Osteoblast (primary cell): ENCODE measurements at regions not wholly inside any gene's neighbourhood (a gene's known extent, or its start where the extent isn't known, plus 50 kb on each side); places are given as distances from the start of the nearest gene placed in this dataset.

Experiments
- DNase-seq: peaks from one replicate; pipeline ENCODE4 v3.0.0; 2011; ENCODE audit warnings: low spot score, mixed read lengths; ENCODE audit not compliant: insufficient read length; ENCODE audit errors: missing footprints
- H2AFZ ChIP-seq: 2 replicates; pipeline ENCODE4 v1.6.0; 2011; ENCODE audit warnings: mild to moderate bottlenecking, low read length
- H3K27ac ChIP-seq: 2 replicates; pipeline ENCODE4 v1.5.1; 2011; ENCODE audit warnings: mild to moderate bottlenecking, low read depth, low read length, moderate library complexity
- H3K27me3 ChIP-seq: 2 replicates; pipeline ENCODE4 v1.6.0; 2012; ENCODE audit warnings: mild to moderate bottlenecking, control low read depth, inconsistent platforms, low read length, moderate library complexity; ENCODE audit not compliant: insufficient read depth
- H3K36me3 ChIP-seq: 2 replicates; pipeline ENCODE4 v1.5.1; 2011; ENCODE audit warnings: mild to moderate bottlenecking, low read length, control low read depth, moderate library complexity; ENCODE audit not compliant: insufficient read depth
- H3K4me1 ChIP-seq: 2 replicates; pipeline ENCODE4 v1.5.1; 2011; ENCODE audit warnings: mild to moderate bottlenecking, low read length, control low read depth, moderate library complexity; ENCODE audit not compliant: insufficient read depth
- H3K4me2 ChIP-seq: 2 replicates; pipeline ENCODE4 v1.6.0; 2011; ENCODE audit warnings: mild to moderate bottlenecking, low read length; ENCODE audit not compliant: insufficient read depth
- H3K4me3 ChIP-seq: fragments of 200-600 bp; sonication (generic); 3 replicates; pipeline ENCODE4 v1.5.1; 2012; ENCODE audit warnings: mild to moderate bottlenecking, low read length, inconsistent platforms; ENCODE audit not compliant: insufficient read depth
- H3K79me2 ChIP-seq: 2 replicates; pipeline ENCODE4 v1.6.0; 2012; ENCODE audit warnings: mild to moderate bottlenecking, low read length, control low read depth, inconsistent platforms; ENCODE audit not compliant: insufficient read depth
- H3K9me3 ChIP-seq: 2 replicates; pipeline ENCODE4 v1.5.1; 2011; ENCODE audit warnings: low read depth, low read length, control low read depth
- H4K20me1 ChIP-seq: 2 replicates; pipeline ENCODE4 v1.6.0; 2012; ENCODE audit warnings: mild to moderate bottlenecking, low read length, control low read depth; ENCODE audit not compliant: insufficient read depth
- CTCF ChIP-seq: IDR thresholded peaks from 2 replicates; pipeline ENCODE4 v1.5.1; 2011; ENCODE audit warnings: mild to moderate bottlenecking, low read depth, low read length, moderate library complexity; ENCODE audit errors: extremely low read depth

- no peak overlapping the region for H3K4me2 ChIP-seq
- H2AFZ ChIP-seq: no peak overlapping the region
- no peaks in the 10 kb centered on the region for H3K27me3 ChIP-seq
- no peak for DNase-seq
- H3K4me3 ChIP-seq: no peak overlapping the region
- no peaks in the 10 kb centered on the region for H3K9me3 ChIP-seq
- peaks cover 8% of the 10 kb centered on the region for H3K4me1 ChIP-seq
- H4K20me1 ChIP-seq: no peaks in the 10 kb centered on the region
- no peaks in the 10 kb centered on the region for H3K79me2 ChIP-seq
- H3K36me3 ChIP-seq: no peaks in the 10 kb centered on the region
- H3K27ac ChIP-seq: no peak overlapping the region
- no peak for TF ChIP-seq CTCF
Measured at GRCh38 chr12:67428431-67428830, 159.3 kb downstream of the CAND1 start.

GRCh38 chr12:67430708-67431335, 161.7 kb downstream of the CAND1 start:
- no peaks in the 10 kb centered on the region for H4K20me1 ChIP-seq
- TF ChIP-seq CTCF: peak; percentile 10
- H3K27ac ChIP-seq: no peak overlapping the region
- no peaks in the 10 kb centered on the region for H3K9me3 ChIP-seq
- no peak overlapping the region for H2AFZ ChIP-seq
- no peak for DNase-seq
- no peak overlapping the region for H3K4me2 ChIP-seq
- H3K79me2 ChIP-seq: no peaks in the 10 kb centered on the region
- peaks cover 29% of the 10 kb centered on the region for H3K4me1 ChIP-seq
- H3K36me3 ChIP-seq: no peaks in the 10 kb centered on the region
- H3K27me3 ChIP-seq: no peaks in the 10 kb centered on the region
- no peak overlapping the region for H3K4me3 ChIP-seq

- no peak for DNase-seq
- H3K9me3 ChIP-seq: no peaks in the 10 kb centered on the region
- H3K27ac ChIP-seq: no peak overlapping the region
- H4K20me1 ChIP-seq: no peaks in the 10 kb centered on the region
- peaks cover 34% of the 10 kb centered on the region for H3K4me1 ChIP-seq
- no peaks in the 10 kb centered on the region for H3K27me3 ChIP-seq
- no peak overlapping the region for H3K4me2 ChIP-seq
- no peak overlapping the region for H3K4me3 ChIP-seq
- no peaks in the 10 kb centered on the region for H3K79me2 ChIP-seq
- no peak for TF ChIP-seq CTCF
- no peak overlapping the region for H2AFZ ChIP-seq
- no peaks in the 10 kb centered on the region for H3K36me3 ChIP-seq
Measured at GRCh38 chr12:67431411-67432020, 162.4 kb downstream of the CAND1 start.

- DNase-seq: no peak
- no peak for TF ChIP-seq CTCF
- H3K4me1 ChIP-seq: peaks cover 38% of the 10 kb centered on the region
Measured at GRCh38 chr12:67433385-67434175, 164.4 kb downstream of the CAND1 start.

More at GRCh38 chr12:67433385-67434175, 164.4 kb downstream of the CAND1 start:
- no peaks in the 10 kb centered on the region for H3K79me2 ChIP-seq
- no peaks in the 10 kb centered on the region for H3K36me3 ChIP-seq
- H3K4me2 ChIP-seq: no peak overlapping the region
- peak overlapping the region; percentile 88 for H3K27ac ChIP-seq
- H3K27me3 ChIP-seq: no peaks in the 10 kb centered on the region
- H4K20me1 ChIP-seq: no peaks in the 10 kb centered on the region
- H2AFZ ChIP-seq: peak overlapping the region; percentile 40
- no peaks in the 10 kb centered on the region for H3K9me3 ChIP-seq
- no peak overlapping the region for H3K4me3 ChIP-seq
